ENCODE measurements at regions not wholly inside any gene's neighbourhood (a gene's known extent, or its start where the extent isn't known, plus 50 kb on each side); places are given as distances from the start of the nearest gene placed in this dataset.

DNA sequence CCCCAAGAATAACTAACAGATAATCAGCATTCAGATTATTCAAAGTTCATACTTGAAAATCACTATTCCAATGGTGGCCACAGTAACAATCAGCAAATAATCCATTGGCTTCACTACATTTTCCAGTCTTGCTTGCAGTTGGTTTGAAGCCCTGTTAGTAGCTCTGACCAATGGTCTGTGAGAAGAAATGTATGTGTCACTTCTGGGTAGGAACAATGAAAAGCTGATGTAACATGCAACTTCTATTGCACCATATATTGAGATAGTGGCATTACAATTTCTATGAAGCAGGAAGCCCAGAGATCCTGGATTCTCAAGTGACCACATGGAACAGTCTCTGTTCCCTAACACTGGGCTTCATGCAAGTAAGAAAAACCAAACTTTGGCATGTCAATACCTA is 250.9 kb upstream of the DAB1 start:
- Mint-ChIP-seq H3K4me3 (ENCODE audit: unreplicated experiment) (no peak overlapping the region), H3K9me3 (ENCODE audit: unreplicated experiment) (no peaks in the 10 kb centered on the region), H3K4me1 (ENCODE audit: unreplicated experiment) (no peaks in the 10 kb centered on the region), H3K27ac (ENCODE audit: unreplicated experiment) (no peak overlapping the region), H3K27me3 (ENCODE audit: unreplicated experiment) (peaks cover 2% of the 10 kb centered on the region), H3K36me3 (ENCODE audit: unreplicated experiment) (no peaks in the 10 kb centered on the region)
- DNase-seq (ENCODE audit: extremely low spot score, unreplicated experiment): no peak
- TF ChIP-seq, protein P1, sequence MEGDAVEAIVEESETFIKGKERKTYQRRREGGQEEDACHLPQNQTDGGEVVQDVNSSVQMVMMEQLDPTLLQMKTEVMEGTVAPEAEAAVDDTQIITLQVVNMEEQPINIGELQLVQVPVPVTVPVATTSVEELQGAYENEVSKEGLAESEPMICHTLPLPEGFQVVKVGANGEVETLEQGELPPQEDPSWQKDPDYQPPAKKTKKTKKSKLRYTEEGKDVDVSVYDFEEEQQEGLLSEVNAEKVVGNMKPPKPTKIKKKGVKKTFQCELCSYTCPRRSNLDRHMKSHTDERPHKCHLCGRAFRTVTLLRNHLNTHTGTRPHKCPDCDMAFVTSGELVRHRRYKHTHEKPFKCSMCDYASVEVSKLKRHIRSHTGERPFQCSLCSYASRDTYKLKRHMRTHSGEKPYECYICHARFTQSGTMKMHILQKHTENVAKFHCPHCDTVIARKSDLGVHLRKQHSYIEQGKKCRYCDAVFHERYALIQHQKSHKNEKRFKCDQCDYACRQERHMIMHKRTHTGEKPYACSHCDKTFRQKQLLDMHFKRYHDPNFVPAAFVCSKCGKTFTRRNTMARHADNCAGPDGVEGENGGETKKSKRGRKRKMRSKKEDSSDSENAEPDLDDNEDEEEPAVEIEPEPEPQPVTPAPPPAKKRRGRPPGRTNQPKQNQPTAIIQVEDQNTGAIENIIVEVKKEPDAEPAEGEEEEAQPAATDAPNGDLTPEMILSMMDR (IDR thresholded peaks at IDR 0.05): no peak

DNA sequence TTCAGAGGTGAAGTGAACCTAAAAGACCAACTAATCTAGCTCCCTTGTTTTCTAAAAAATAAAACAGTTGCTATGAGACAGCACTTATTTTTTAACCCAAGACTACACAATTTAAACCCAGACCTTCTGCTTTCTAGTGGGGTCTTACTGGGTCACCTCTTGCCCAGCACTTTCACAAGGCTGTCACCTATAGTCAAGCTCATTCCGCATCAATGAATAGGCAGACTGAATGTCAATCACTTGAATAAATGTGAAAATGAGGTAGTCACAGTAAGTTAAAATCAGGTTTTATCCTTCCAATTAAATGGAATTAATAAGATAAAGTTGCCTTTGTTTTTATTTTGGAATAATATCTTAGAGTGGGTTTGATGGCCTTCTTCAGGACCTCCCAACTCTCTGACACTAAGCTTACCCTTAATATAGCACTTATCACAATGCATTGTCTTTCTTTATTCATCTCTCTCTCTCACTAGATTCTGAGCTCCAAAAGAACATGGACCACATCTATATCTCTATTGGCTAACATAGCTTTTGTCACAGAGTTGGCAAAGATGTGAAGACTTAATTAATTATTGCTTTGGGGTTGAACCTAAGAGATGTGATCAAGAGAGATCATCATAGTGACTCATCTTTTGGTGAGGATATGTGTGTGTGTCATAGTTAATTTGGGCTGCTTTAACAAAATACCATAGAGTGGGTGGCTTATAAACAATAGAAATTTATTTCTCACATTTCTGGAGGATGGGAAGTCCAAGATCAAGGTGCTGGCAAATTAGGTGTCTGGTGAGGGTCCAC is 248.7 kb upstream of the DAB1 start:
- Mint-ChIP-seq H3K36me3 (ENCODE audit: unreplicated experiment) (no peaks in the 10 kb centered on the region), H3K4me1 (ENCODE audit: unreplicated experiment) (no peaks in the 10 kb centered on the region), H3K9me3 (ENCODE audit: unreplicated experiment) (no peaks in the 10 kb centered on the region), H3K4me3 (ENCODE audit: unreplicated experiment) (no peak overlapping the region), H3K27me3 (ENCODE audit: unreplicated experiment) (peaks cover 2% of the 10 kb centered on the region), H3K27ac (ENCODE audit: unreplicated experiment) (no peak overlapping the region)
- DNase-seq (ENCODE audit: extremely low spot score, unreplicated experiment): no peak
- TF ChIP-seq, protein P1 (IDR thresholded peaks at IDR 0.05): no peak

DNA sequence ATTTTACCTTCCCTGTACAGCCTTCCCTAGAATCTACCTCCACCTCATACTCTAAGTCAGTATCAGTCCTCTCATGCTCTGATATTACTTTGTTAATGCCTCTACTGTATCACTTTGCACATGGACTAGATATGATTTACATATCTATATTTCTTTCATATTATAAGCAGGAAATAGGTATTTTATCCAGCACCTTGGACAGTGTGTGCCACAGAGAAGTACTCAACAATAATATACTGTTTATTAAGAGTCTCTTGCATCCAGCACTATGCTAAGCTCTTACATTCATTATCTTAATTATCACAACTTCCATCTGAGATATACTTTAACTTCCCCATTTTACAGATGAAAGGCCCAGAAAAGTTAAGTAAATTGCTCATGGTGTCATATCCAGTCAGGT is 247.9 kb upstream of the DAB1 start:
- TF ChIP-seq, protein P1 (IDR thresholded peaks at IDR 0.05): no peak
- Mint-ChIP-seq H3K9me3 (ENCODE audit: unreplicated experiment) (no peaks in the 10 kb centered on the region), H3K4me3 (ENCODE audit: unreplicated experiment) (no peak overlapping the region), H3K36me3 (ENCODE audit: unreplicated experiment) (no peaks in the 10 kb centered on the region), H3K27me3 (ENCODE audit: unreplicated experiment) (no peaks in the 10 kb centered on the region), H3K27ac (ENCODE audit: unreplicated experiment) (no peak overlapping the region), H3K4me1 (ENCODE audit: unreplicated experiment) (no peaks in the 10 kb centered on the region)
- DNase-seq (ENCODE audit: extremely low spot score, unreplicated experiment): no peak

DNA sequence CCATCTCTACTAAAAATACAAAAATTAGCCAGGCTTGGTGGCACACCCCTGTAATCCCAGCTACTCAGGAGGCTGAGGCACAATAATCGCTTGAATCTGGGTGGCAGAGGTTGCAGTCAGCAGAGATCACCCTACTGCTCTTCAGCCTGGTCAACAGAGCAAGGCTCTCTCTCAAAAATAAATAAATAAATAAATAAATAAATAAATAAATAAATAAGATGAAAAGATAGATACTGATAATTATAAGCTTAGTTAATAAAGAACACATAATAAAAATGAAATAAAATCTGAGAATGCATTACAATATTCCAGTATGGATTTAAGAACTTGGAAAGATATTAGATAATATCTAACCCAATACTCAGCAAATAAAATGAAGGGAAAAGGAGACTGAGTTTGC is 235.9 kb upstream of the DAB1 start:
- TF ChIP-seq, protein P1 (IDR thresholded peaks at IDR 0.05): no peak
- DNase-seq (ENCODE audit: extremely low spot score, unreplicated experiment): no peak
- no peak overlapping the region for H3K4me3 Mint-ChIP-seq (ENCODE audit: unreplicated experiment)
- H3K9me3 Mint-ChIP-seq (ENCODE audit: unreplicated experiment): no peaks in the 10 kb centered on the region
- no peak overlapping the region for H3K27ac Mint-ChIP-seq (ENCODE audit: unreplicated experiment)
- H3K36me3 Mint-ChIP-seq (ENCODE audit: unreplicated experiment): no peaks in the 10 kb centered on the region
- no peaks in the 10 kb centered on the region for H3K4me1 Mint-ChIP-seq (ENCODE audit: unreplicated experiment)
- H3K27me3 Mint-ChIP-seq (ENCODE audit: unreplicated experiment): no peaks in the 10 kb centered on the region

DNA sequence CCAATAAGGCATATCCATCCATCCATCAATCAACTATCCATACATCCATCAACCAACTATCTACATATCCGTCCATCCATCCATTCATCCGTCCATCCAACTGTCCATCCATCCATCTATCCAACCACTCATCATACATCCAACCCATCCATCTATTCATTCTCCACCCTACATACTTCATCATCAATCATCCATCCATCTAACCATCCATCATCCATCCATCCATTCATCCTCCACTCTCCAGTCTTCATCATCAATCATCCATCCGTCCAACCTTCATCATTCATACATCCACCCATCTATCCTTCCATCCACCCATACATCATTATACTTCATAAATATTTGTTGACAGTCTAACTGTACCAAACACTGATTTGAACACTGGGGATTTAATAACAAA is 231.3 kb upstream of the DAB1 start:
- H3K9me3 Mint-ChIP-seq (ENCODE audit: unreplicated experiment): no peaks in the 10 kb centered on the region
- H3K27ac Mint-ChIP-seq (ENCODE audit: unreplicated experiment): no peak overlapping the region
- H3K36me3 Mint-ChIP-seq (ENCODE audit: unreplicated experiment): no peaks in the 10 kb centered on the region
- peaks cover 4% of the 10 kb centered on the region for H3K27me3 Mint-ChIP-seq (ENCODE audit: unreplicated experiment)
- no peak for DNase-seq (ENCODE audit: extremely low spot score, unreplicated experiment)
- no peak overlapping the region for H3K4me3 Mint-ChIP-seq (ENCODE audit: unreplicated experiment)
- TF ChIP-seq, protein P1 (IDR thresholded peaks at IDR 0.05): no peak
- no peaks in the 10 kb centered on the region for H3K4me1 Mint-ChIP-seq (ENCODE audit: unreplicated experiment)

Measured in osteocyte (in vitro differentiated cells).